Neural cell (in vitro differentiated cells): ENCODE measurements at regions not wholly inside any gene's neighbourhood (a gene's known extent, or its start where the extent isn't known, plus 50 kb on each side); places are given as distances from the start of the nearest gene placed in this dataset.

Experiments used
- H2AFZ ChIP-seq: fragments of 200-600, 300-800 bp; sonication (generic), shearing (Covaris generic); 2 replicates; pipeline ENCODE4 v1.6.0; 2014; ENCODE audit warnings: low read depth, mild to moderate bottlenecking, antibody characterized with exemption, low read length, moderate library complexity
- H3F3A ChIP-seq: fragments of 200-600 bp; shearing (Covaris generic); 2 replicates; pipeline ENCODE4 v1.6.1; 2016; ENCODE audit warnings: mild to moderate bottlenecking, moderate library complexity, mixed read lengths, antibody characterized with exemption, low read length; ENCODE audit not compliant: insufficient read depth, poor library complexity, severe bottlenecking
- H3K27ac ChIP-seq: fragments of 200-600, 300-800 bp; sonication (generic), shearing (Covaris generic); 2 replicates; pipeline ENCODE4 v1.5.1; 2014; ENCODE audit warnings: mild to moderate bottlenecking, low read length, moderate library complexity
- H3K27me3 ChIP-seq: fragments of 300-800, 200-600 bp; sonication (generic), shearing (Covaris generic); 2 replicates; pipeline ENCODE4 v1.6.0; 2014; ENCODE audit warnings: mild to moderate bottlenecking, low read depth, low read length, moderate library complexity; ENCODE audit not compliant: insufficient read depth
- H3K36me3 ChIP-seq: fragments of 300-800, 200-600 bp; sonication (generic), shearing (Covaris generic); 2 replicates; pipeline ENCODE4 v1.5.1; 2014; ENCODE audit warnings: mild to moderate bottlenecking, antibody characterized with exemption, low read length, moderate library complexity; ENCODE audit not compliant: insufficient read depth
- H3K4me2 ChIP-seq: fragments of 300-800, 200-600 bp; sonication (generic), shearing (Covaris generic); 2 replicates; pipeline ENCODE4 v1.6.0; 2014; ENCODE audit warnings: mild to moderate bottlenecking, low read length
- H3K4me3 ChIP-seq: fragments of 300-800, 200-600 bp; sonication (generic), shearing (Covaris generic); 2 replicates; pipeline ENCODE4 v1.5.1; 2014; ENCODE audit warnings: mild to moderate bottlenecking, low read length, moderate library complexity
- H3K79me2 ChIP-seq: fragments of 200-600 bp; shearing (Covaris generic); replicated peaks from 2 replicates; pipeline ENCODE4 v1.6.0; 2014; ENCODE audit warnings: mild to moderate bottlenecking, low read length, moderate library complexity; ENCODE audit not compliant: insufficient read depth
- H3K9ac ChIP-seq: fragments of 300-800, 200-600 bp; sonication (generic), shearing (Covaris generic); 2 replicates; pipeline ENCODE4 v1.6.1; 2016; ENCODE audit warnings: mild to moderate bottlenecking, low read length, mixed read lengths
- H3K9me2 ChIP-seq: fragments of 200-600 bp; shearing (Covaris generic); 2 replicates; pipeline ENCODE4 v1.6.1; 2016; ENCODE audit warnings: mild to moderate bottlenecking, low read length, mixed read lengths; ENCODE audit not compliant: insufficient read depth
- H3K9me3 ChIP-seq: fragments of 200-600, 300-800 bp; sonication (generic), shearing (Covaris generic); 2 replicates; pipeline ENCODE4 v1.6.1; 2016; ENCODE audit warnings: mild to moderate bottlenecking, mixed run types, low read length, moderate library complexity, mixed read lengths
- H4K20me1 ChIP-seq: fragments of 200-600 bp; shearing (Covaris generic); 2 replicates; pipeline ENCODE4 v1.6.1; 2016; ENCODE audit warnings: mild to moderate bottlenecking, mixed run types; ENCODE audit not compliant: insufficient read depth
- EP300 ChIP-seq: fragments of 450-650 bp; conservative IDR thresholded peaks from 2 replicates; pipeline ENCODE4 v1.6.1; 2014; ENCODE audit warnings: antibody characterized with exemption, mild to moderate bottlenecking, moderate library complexity; ENCODE audit not compliant: poor library complexity, severe bottlenecking
- EZH2 ChIP-seq: fragments of 200-600, 300-800 bp; shearing (Covaris generic), sonication (generic); IDR thresholded peaks from 2 replicates; pipeline ENCODE4 v1.6.1; 2014; ENCODE audit warnings: antibody characterized with exemption, low read length, borderline replicate concordance, mild to moderate bottlenecking; ENCODE audit not compliant: insufficient read depth, poor library complexity, severe bottlenecking
- MXI1 ChIP-seq: fragments of 450-650 bp; conservative IDR thresholded peaks from 2 replicates; pipeline ENCODE4 v1.6.1; 2014; ENCODE audit warnings: antibody characterized with exemption, mild to moderate bottlenecking; ENCODE audit not compliant: poor library complexity, severe bottlenecking
- POLR2AphosphoS5 ChIP-seq: IDR thresholded peaks from 2 replicates; pipeline ENCODE4 v1.6.1; 2012
- RAD21 ChIP-seq: fragments of 450-650 bp; conservative IDR thresholded peaks from 2 replicates; pipeline ENCODE4 v1.6.1; 2014; ENCODE audit warnings: antibody characterized with exemption, mild to moderate bottlenecking, moderate library complexity
- REST ChIP-seq: IDR thresholded peaks from 2 replicates; pipeline ENCODE4 v1.6.1; 2012; ENCODE audit warnings: borderline replicate concordance
- SMC3 ChIP-seq: fragments of 450-650 bp; conservative IDR thresholded peaks from 2 replicates; pipeline ENCODE4 v1.6.1; 2014; ENCODE audit warnings: antibody characterized with exemption, mild to moderate bottlenecking, moderate library complexity; ENCODE audit not compliant: poor library complexity
- TAF1 ChIP-seq: IDR thresholded peaks from 2 replicates; pipeline ENCODE4 v1.6.1; 2012; ENCODE audit warnings: low read depth
- TF ChIP-seq, protein P1 (sequence below): fragments of 450-650 bp; IDR thresholded peaks from 2 replicates; pipeline ENCODE4 v1.5.1; 2014; ENCODE audit warnings: antibody characterized with exemption, mild to moderate bottlenecking, moderate library complexity; ENCODE audit not compliant: poor library complexity, severe bottlenecking

- Histone ChIP-seq H3K4me3 (no peak overlapping the region), H3K9me2 (no peaks in the 10 kb centered on the region), H3K79me2 (no peaks in the 10 kb centered on the region), H3K9ac (no peak overlapping the region), H3K36me3 (no peaks in the 10 kb centered on the region), H3K27ac (no peak overlapping the region), H3K9me3 (no peaks in the 10 kb centered on the region), H3F3A (no peaks in the 10 kb centered on the region), H3K4me2 (no peak overlapping the region), H2AFZ (no peak overlapping the region), H4K20me1 (no peaks in the 10 kb centered on the region), H3K27me3 (no peaks in the 10 kb centered on the region)
- TF ChIP-seq, protein P1, sequence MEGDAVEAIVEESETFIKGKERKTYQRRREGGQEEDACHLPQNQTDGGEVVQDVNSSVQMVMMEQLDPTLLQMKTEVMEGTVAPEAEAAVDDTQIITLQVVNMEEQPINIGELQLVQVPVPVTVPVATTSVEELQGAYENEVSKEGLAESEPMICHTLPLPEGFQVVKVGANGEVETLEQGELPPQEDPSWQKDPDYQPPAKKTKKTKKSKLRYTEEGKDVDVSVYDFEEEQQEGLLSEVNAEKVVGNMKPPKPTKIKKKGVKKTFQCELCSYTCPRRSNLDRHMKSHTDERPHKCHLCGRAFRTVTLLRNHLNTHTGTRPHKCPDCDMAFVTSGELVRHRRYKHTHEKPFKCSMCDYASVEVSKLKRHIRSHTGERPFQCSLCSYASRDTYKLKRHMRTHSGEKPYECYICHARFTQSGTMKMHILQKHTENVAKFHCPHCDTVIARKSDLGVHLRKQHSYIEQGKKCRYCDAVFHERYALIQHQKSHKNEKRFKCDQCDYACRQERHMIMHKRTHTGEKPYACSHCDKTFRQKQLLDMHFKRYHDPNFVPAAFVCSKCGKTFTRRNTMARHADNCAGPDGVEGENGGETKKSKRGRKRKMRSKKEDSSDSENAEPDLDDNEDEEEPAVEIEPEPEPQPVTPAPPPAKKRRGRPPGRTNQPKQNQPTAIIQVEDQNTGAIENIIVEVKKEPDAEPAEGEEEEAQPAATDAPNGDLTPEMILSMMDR: no peak
- TF ChIP-seq RAD21: no peak
- TF ChIP-seq MXI1: no peak
- no peak for TF ChIP-seq SMC3
- TF ChIP-seq TAF1: no peak
- TF ChIP-seq EZH2: no peak
- no peak for TF ChIP-seq REST
- TF ChIP-seq POLR2AphosphoS5: no peak
- TF ChIP-seq EP300: no peak
Measured at GRCh38 chr17:33484559-33484958, 191.5 kb upstream of the ASIC2 start.

DNA sequence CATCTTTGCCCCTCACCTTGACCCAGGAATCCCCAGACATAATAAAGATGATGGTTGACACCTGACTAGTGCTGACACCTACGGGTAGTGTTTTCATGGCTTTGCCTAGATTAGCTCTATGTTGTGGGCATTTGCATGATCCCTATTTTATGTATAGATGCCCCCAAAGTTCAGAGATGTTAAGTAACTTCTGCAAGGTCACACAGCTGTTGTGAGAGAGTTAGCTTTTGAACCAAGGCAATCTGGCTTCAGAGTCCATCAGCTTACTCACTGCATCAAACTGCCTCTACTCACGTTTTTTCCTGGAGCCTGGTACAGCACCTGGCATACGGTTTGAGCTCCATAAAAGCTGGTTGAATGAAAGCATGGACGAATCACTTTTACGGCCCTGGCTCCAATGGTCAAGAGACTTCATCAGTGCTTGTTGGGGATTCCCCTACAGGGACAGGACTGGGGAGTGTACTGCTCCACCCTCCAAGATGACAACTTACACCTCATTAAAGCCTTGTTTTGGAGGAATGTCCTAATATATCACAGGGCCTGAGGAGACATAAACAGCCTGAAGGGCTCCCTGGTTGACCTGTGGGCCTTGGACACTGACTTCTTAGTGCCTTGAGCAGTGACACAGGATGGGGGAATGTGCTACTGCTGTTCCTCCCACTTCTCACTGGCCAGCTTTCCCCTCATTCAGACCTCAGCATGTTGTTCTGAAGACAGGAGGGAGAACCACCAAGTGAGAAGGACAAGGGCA lies 193.2 kb upstream of the ASIC2 start:
- no peak overlapping the region for H3K9ac ChIP-seq
- H3F3A ChIP-seq: no peaks in the 10 kb centered on the region

More for the DNA sequence above, 193.2 kb upstream of the ASIC2 start:
- H3K9me3 ChIP-seq: no peaks in the 10 kb centered on the region
- H3K4me3 ChIP-seq: no peak overlapping the region
- no peaks in the 10 kb centered on the region for H3K27me3 ChIP-seq
- H3K36me3 ChIP-seq: no peaks in the 10 kb centered on the region
- TF ChIP-seq, protein P1: no peak
- TF ChIP-seq MXI1 (no peak), EZH2 (no peak), REST (no peak), SMC3 (no peak), EP300 (no peak), POLR2AphosphoS5 (no peak)
- no peaks in the 10 kb centered on the region for H3K79me2 ChIP-seq
- no peaks in the 10 kb centered on the region for H4K20me1 ChIP-seq
- H3K9me2 ChIP-seq: no peaks in the 10 kb centered on the region
- H2AFZ ChIP-seq: no peak overlapping the region
- no peak overlapping the region for H3K27ac ChIP-seq
- H3K4me2 ChIP-seq: no peak overlapping the region
